H1 (cell line): ENCODE measurements at regions not wholly inside any gene's neighbourhood (a gene's known extent, or its start where the extent isn't known, plus 50 kb on each side); places are given as distances from the start of the nearest gene placed in this dataset.

ENCODE experiments used
- CTBP2 ChIP-seq: IDR thresholded peaks from 2 replicates; pipeline ENCODE4 v1.7.0; 2011; ENCODE audit warnings: borderline replicate concordance, mild to moderate bottlenecking, moderate library complexity, mixed read lengths, low read length; ENCODE audit not compliant: insufficient read depth, insufficient read length
- EP300 ChIP-seq, 2 experiments: IDR thresholded peaks; 1 replicate in 1 of 2; 2 replicates in 1 of 2; pipeline ENCODE4 v1.6.1; 2011 to 2012; ENCODE audit warnings: low read depth in 2 of 2, low read length in 2 of 2, mild to moderate bottlenecking in 2 of 2, borderline replicate concordance in 1 of 2, inconsistent platforms in 1 of 2, moderate library complexity in 1 of 2
- MAX ChIP-seq: IDR thresholded peaks from 2 replicates; pipeline ENCODE4 v1.6.1; 2012; ENCODE audit warnings: inconsistent platforms
- RBBP5 ChIP-seq: IDR thresholded peaks from 2 replicates; pipeline ENCODE4 v1.7.1; 2012; ENCODE audit warnings: low read depth, mild to moderate bottlenecking, inconsistent platforms, low read length, moderate library complexity, borderline replicate concordance
- SAP30 ChIP-seq: fragments of 300-600 bp; sonication (generic); IDR thresholded peaks from 2 replicates; pipeline ENCODE4 v1.7.1; 2012; ENCODE audit warnings: low read length, moderate library complexity, mild to moderate bottlenecking, inconsistent platforms; ENCODE audit not compliant: insufficient read depth, insufficient replicate concordance

GRCh38 chr3:184477940-184478339, 83.6 kb upstream of the EPHB3 start (continued):
- TF ChIP-seq RBBP5: no peak
- no peak for TF ChIP-seq EP300 (IDR thresholded peaks at IDR 0.05; ENCODE audit: borderline replicate concordance in 1 of 2, low read depth in 2 of 2, low read length in 2 of 2)
- no peak for TF ChIP-seq CTBP2
- TF ChIP-seq SAP30: no peak
- TF ChIP-seq MAX: no peak
- TF ChIP-seq, all 59 proteins: peak for 0
